Hepatocyte (in vitro differentiated cells): ENCODE measurements at regions not wholly inside any gene's neighbourhood (a gene's known extent, or its start where the extent isn't known, plus 50 kb on each side); places are given as distances from the start of the nearest gene placed in this dataset.

Experiments
- CTCF ChIP-seq: fragments of 200-600 bp; sonication (generic); IDR thresholded peaks from 2 replicates; pipeline ENCODE4 v1.5.1; 2016; ENCODE audit warnings: antibody characterized with exemption, mild to moderate bottlenecking; ENCODE audit not compliant: poor library complexity
- EZH2 ChIP-seq: fragments of 200-600 bp; sonication (generic); IDR thresholded peaks from 2 replicates; pipeline ENCODE4 v1.6.1; 2016; ENCODE audit warnings: antibody characterized with exemption, mild to moderate bottlenecking, borderline replicate concordance
- EZH2phosphoT487 ChIP-seq: fragments of 200-600 bp; sonication (generic); IDR thresholded peaks from one replicate; pipeline ENCODE4 v1.6.1; 2018; ENCODE audit warnings: antibody characterized with exemption, mild to moderate bottlenecking, low read depth, moderate library complexity; ENCODE audit not compliant: unreplicated experiment, severe bottlenecking

- TF ChIP-seq CTCF (peak; percentile 98), EZH2 (no peak), EZH2phosphoT487 (no peak)
Measured at GRCh38 chr7:131692131-131692960, 135.9 kb upstream of the PODXL start.
